NOMO-1 treated with DMSO at 0.1 percent for 48 hours (cell line): ENCODE measurements at regions not wholly inside any gene's neighbourhood (a gene's known extent, or its start where the extent isn't known, plus 50 kb on each side); places are given as distances from the start of the nearest gene placed in this dataset.
"Not testable (repeated sequence)": the region's sequence is repeated elsewhere in the genome, so short reads cannot be mapped to it uniquely, and the experiment has no call there.

Experiments
- DNase-seq: peaks from one replicate; lab custom pipeline; 2025; ENCODE audit not compliant: unreplicated experiment; lab: John Stamatoyannopoulos, UW

DNA sequence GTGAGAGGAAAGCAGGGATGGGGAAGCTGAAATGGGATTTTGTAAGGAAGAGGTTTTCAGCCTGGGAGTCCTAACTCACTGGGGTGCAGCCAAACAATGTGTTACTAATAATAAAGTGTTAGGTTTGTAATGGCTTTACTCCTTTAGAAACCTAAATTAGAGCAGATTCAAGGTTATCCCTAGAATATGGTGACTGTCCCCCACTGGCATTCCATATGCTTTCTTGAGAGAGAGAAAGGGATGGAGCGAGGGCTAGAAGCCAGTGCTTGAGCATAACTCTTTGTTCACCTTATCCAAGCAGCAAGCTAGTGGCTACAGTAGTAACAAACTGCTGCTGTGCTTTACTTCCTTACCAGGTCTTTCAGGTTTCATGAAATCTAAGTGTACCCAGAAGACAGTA is 249.1 kb upstream of the PGRMC2 start:
- no peak for DNase-seq

DNA sequence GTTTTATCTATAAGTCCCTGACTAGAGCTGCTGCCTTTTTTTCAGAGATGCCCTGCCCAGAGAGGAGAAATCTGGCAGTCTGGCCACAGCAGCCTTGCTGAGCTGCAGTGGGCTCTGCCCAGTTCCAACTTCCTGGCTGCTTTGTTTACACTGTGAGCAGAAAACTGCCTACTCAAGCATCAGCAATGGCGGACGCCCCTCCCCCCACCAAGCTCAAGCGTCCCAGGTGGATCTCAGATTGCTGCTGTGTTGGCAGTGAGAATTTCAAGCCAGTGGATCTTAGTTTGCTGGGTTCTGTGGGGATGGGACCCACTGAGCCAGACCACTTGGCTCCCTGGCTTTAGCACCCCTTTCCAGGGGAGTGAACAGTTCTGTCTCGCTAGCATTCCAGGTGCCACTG is 247.9 kb upstream of the PGRMC2 start:
- DNase-seq, result not testable (repeated sequence)

DNA sequence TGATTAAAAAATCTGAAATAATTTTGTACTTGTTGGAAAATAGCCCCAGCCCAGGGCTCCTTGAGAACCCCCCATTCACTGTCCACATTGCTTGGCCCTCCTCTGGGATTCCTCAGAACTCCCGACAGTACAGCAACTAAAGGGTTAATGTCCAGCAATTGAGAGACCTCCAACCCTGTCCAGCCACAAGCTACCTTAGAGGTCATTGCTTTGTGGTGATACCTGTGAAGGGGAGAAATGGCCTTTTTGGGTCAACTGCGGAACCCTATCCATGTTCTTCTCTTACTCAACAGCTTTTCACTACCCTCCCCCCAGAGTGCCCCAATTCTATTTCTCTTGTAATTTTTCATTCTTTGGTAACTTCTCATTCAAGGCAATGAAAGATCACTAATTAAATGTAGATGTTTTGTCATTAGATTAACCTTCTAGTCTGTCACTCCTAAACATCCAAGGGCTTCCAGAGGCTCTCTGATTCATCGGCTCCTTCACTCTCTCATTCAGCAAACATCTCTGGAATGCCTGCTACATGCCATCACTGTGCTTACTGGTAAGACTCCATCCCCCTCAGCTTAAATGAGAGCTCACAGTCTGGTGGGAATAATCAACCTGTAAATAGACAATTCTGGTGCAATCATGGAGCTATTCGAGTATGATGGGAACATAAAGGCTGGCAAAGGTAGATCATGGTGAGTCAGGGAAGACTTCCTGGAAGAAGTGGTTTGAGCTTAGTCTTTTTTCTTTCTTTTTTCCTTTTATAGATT is 241.4 kb upstream of the PGRMC2 start:
- DNase-seq, result no peak

DNA sequence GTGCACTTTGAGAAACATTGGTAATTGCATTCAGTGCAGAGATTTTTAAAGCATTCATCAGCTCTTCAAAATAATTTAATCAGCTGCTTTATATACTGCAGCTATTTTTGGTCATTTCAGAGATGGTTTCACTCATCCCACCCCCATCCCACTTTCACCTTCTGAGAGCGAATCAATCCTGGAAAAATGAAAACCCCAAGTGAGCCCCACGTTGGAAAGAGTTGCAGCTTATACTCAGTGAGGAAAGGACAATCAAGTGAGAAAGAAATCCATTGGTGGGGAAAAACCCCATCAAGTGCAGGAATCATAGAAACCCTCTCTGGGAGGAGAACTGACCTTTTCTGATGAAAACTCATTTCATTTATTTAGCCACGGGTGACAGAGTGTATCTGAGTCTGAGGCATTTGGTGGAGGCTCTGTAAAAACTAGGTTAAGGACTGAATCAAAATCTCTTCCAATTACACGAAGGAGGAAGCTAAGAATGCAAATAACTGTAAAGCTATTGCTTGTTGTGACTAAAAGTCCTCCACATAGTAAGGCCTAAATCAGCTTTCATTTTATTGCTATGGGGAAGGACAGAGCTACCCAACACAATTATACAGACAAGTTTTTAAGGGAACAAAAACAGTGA is 240.4 kb upstream of the PGRMC2 start:
- DNase-seq, result no peak

DNA sequence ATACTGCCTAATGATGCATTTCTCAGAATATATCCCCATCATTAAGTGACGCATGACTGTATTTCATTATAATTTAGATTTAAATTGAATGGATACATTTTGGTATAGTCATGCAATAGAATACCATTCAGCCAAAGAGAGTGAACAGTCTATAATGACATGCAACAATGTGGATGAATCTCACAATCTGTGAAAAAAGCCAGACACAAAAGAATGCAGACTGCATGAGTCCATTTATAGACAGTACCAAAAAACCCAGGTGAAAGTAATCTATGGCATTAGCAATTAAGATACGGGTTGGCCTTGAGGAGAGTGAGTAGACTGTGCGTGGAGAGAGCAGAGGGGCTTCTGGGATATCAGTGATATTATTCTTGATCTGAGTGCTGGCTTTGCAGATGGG is 239.7 kb upstream of the PGRMC2 start:
- DNase-seq, result no peak

DNA sequence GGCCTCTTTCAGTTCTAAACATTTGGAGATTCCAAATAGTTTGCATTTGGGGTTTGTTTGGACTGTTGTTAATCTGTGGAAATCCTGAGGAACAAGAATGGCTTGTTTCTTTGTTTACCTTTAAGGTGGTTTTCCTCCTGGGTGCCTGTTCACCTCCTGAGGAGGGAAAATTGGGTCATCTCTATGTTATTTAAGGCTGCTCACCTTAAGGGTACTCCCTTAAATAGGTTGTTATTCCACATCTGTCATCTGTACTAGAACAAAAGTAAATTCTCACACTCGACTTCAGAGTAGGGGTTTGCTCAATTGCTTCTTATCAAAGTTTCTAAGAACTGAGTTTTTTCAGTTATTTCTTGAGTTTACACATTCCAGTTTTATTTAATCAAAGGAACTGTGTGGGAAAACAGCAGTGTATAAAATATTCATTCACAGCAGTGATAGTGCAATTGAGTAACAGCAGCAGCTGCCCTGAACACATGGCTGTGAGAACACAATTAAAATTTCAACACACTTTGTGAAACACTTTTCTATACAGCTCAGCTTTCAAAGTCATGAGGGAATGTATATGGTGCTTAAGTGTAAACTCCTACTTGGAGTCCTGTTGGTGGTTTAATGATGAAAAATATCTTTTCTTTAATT is 238.5 kb upstream of the PGRMC2 start:
- DNase-seq, result peak; percentile 9

DNA sequence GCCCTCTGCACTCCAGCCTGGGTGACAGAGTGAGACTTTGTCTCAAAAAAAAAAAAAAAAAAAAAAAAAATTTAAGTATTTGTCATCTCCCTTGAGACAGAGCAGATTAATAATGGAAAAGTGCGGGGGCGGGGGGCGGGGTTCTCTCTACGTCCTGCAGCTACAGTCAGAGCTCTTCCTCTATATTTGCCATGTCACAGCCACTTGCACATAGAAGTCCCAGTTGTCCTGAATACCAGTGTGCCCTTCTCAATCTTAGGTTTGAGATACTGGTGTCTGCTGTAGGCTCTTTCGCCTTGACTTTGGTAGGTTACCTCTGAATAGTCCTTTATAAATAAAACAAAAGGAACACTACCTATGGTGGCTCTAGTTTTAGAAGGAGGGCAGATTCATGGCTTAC is 237.8 kb upstream of the PGRMC2 start:
- no peak for DNase-seq

DNA sequence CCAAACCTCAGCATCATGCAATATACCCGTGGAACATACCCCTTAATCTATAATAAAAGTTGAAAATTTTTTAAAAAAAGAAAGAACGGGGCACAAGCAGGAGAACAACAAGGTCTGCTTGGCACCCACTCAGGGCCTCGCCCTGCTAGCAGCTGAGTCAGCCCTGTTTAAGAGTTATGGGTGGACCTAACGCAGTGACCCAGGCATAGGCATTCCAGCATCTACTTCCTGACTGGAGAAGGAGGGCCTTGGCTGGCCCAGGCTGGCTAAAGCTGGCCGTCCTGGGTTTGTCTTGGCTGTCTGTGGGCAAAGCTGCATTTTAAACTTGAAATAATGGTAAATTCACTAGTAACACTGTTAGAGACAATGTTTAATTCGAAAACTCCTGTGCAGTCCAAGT is 236.7 kb upstream of the PGRMC2 start:
- no peak for DNase-seq

DNA sequence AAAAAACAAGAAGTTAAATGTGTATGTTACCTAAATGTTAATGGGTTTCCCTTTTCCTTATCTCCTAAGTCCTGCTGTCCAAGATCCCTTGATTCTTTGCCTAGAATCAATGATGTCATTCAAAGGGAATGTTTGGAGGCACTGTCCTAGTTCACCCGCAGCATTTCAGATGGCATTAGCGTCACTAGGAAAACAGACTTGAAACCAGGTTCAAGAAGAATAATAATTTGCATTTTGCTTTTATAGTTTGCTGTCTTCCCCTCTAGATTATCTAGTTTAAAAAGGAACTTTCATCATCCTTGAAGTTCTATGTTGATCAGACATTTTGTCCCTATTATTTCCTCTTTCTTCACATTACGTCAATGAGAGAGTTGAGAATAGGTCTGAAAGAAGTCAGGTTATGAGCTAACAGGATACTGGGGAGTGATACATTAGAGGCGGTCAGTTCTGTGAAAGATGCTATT is 234.1 kb upstream of the PGRMC2 start:
- no peak for DNase-seq

DNA sequence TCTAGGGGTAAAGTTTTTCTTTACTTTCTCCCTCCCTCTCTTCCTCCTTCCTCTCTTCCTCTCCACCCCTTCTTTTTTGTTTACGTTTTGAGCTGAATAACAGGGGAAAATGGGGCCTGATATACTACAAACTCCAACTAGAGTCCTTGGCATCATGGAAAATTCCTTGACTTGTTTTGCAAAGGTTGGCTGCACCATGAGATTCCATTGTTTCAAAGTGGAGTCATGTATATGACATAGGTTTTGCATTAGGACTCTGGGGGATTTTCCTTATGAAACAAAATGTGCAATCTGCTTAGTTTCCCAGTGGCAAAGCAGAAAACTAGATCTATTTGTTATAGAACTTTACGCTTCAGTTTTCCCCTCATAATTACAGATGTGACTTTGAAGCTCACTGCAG is 233.5 kb upstream of the PGRMC2 start:
- DNase-seq, result no peak

DNA sequence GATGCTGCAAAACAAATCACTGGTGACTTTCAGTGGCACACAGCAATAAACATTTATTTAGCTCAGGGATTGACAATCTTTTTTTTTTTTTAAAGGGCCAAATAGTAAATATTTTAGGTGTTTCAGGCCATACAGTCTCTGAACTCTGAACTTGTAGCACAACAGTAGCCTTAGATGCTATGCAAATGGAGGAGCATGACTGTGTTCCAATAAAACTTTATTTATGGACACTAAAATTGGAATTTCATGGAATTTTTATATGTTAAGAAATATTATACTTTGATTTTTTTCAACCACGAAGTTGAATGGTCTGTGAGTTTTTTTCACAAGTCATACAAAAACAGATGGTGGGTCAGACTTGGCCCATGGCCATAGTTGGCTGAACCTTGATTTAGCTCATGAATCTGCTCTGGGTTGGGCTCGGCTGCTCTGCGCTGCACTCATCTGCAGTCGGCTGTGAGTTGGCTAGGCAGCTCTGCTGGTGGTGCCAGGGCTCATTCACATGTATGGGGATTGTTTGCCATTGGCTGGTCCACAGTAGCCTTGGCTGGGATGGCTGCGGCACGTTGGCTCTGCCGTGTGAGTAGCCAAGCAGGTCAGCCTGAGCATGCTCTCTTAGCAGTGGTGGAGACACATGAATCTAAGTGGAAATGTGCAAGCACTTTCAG is 231.7 kb upstream of the PGRMC2 start:
- no peak for DNase-seq

DNA sequence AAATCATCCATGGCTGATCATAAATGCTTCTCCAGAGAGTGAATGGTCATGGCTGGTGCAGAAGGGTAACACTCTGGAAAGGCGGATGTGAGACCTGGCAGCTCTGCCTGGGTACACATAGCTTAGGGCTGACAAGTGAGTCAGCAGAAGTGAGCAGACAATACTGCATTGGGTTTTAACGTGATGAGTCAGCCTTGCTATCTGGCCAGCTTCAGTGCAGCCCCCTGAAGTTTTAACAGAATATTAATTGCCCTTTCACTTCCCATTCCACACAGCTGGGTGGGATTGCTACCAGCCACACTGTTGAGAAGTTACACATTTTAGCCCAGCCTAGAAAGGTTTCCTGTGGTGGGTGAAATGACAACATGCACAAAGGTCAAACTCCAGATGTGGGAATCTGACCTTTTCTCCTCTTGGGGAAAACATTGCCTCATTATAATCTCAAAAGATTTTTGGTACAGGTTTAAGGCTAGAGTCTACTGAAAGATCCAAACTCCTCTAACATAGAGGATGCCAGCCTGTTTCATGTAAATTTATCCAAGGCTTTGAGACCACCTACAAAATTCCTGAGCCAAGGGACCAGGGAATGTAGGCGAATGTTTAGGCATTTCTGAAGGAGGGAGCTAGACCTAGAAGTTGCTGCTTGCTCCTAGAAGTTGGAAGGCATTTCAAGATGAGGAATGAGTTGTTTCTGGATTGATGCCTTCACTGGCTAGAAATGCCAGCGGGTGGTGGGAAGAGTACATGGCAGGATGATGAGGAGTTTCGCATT is 230.3 kb upstream of the PGRMC2 start:
- DNase-seq, result peak; percentile 99

DNA sequence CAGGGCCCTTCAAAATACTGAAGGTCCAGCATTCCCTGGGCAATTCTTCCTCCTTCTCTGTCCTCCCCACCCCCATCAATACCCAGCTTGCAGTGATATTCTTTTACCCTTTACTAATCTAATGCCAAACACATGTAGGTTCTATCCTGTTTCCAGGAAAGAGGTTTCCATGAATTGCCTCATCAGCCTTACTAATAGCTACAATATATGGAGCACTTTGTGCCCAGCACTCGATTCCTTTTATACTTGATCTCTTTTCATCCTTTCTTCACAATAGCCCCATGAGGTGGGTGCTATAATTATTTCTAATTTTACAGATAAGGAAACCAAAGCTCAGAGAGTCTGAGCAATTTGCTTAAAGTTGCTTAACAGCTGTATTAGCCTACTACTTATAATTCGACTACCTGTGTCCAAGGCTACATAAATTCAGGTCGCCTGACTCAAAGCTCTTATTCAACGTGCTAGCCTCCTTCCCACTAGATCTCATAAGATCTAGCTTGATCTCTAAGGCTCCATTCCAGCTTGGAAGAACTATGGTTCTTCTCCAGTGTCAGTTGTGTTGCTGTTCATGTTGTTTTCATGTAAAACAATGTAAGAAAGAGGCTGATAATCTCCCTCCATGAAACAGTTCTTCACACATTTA is 229.6 kb upstream of the PGRMC2 start:
- DNase-seq, result no peak

DNA sequence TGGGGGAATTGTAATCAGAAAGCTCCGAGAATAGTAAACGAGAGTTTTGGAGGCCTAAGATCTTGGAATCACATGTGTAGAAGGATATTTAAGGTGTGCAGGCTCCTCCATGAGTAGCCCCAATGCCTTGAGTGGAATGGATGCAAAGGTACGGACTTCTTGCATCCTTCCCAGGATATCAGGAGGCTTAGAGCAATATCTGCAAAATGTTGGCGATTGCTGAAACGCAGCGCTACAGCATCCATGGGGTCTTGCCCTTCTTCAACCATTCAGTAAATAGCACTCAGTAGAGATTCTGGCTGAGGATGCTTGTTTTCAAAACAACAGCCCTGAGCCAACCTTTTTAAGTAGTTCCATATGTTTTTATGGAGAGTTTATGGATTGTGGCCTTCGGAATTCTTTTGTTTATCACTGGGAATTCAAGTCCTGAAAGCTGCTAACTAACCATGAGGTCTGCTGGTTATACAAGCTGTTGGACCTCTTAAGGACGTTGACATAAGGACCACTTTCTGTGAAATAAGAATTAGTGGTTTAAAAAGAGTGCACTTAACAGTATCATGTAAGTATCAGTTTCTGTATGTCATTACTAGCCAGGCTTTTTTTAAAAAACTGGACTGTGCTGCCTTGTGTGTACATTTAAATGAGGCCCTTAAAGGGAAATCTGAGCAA is 228.8 kb upstream of the PGRMC2 start:
- no peak for DNase-seq

DNA sequence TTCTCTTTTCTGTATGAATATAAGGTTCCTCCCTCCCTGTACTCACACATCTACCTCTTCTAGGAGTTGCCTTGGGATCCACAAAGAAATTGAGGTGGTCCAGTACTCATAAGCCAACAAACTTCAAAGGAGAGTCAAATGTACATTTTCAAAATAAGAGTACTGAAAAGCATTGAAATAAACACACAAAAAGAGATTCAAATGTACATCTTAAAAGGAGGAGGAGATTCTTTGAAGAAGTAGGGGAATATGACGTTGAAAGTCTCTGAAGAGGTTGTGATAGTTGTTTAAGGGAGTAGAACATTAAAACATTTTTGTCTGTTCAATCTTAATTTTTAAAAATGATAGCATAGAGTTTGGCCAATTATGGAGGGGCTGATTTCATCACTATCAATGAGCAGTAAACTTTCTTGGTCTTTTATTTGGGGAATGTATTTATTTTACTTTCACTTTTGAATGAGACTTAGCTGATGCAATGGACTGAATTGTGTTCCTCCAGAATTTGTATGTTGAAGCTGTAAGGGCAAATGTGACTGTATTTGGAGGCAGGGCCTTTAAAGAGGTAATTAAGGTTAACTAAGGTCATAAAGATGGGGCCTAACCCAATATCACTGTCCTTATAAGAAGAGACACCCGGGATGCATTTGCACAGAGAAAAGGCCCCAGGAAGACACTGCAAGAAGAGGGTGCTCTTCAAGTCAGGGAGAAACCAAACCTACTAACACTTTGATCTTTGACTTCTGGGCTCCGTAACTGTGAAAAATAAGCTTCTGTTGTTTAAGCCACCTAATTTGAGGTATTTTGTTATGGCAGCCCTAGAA is 226.3 kb upstream of the PGRMC2 start:
- DNase-seq, result peak; percentile 19

DNA sequence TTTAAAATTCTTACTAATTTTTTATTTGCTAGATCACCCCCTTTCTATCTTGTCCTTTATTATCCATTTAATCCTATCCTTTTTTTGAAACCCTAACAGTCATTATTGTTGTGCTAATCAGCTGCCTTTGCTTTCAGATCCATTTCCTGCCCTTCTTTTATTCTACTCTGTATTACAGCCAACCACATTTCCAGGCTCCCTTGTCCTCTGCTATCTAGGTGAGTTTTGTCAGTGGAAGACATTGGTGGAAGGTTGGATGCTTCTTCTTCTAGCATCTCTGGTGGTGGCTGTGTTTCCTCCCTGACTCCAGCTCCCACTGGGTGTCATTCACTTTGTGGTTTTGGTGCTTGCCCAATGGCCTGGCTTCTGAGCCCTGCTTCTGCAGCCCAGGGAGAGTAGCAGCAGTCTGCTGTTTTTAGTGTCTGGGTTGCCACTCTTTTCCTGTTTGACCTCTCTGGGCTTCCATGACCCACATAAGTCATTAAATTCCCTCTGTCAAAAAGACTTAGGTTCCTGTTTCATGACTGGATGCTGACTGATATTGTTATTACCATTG is 225.2 kb upstream of the PGRMC2 start:
- DNase-seq, result peak; percentile 88

DNA sequence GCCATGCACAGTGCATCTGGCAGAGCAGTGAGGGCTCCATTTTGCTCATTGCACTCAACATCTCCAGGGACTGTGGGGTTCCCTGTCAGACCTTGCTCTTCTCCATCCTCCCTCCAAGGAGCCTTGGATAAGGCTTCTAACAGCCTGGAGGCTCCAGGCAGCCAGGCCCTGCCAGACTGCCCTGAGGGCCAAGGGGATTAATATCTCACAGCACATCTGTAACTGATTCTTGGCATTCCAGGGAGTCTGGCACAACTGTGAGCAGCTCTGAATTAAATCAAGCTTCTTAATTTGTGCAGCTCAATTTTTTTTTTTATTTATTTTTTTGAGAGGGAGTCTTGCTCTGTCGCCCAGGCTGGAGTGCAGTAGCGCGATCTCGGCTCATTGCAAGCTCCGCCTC is 224.5 kb upstream of the PGRMC2 start:
- no peak for DNase-seq

DNA sequence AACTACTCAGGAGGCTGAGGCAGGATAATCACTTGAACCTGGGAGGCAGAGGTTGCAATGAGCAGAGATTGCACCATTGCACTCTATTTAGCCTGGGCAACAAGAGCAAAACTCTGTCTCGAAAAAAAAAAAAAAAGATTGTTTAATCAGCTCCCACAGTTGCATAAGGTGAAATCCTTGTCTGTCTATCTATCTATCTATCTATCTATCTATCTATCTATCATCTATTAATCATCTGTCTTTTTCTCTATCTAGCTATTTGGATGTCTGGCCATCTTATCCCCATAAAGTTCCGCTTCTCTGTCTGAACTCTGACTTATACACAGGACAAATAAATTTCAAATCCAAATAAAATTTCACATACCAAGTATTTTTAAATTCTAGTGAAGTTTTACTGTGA is 223.2 kb upstream of the PGRMC2 start:
- DNase-seq, result no peak
